B cell (primary cell): ENCODE measurements at regions not wholly inside any gene's neighbourhood (a gene's known extent, or its start where the extent isn't known, plus 50 kb on each side); places are given as distances from the start of the nearest gene placed in this dataset.

Experiments
- ATAC-seq: fragments of 200-7000 bp; cut with Tn5 transposase; one replicate; pipeline ENCODE4 v1.10.0; 2021; ENCODE audit warnings: low read depth, mild to moderate bottlenecking, moderate number of reproducible peaks, moderate library complexity
- CTCF ChIA-PET: fragments of 350-600 bp; sonication (Branson Sonifier 250); formaldehyde crosslinking; loops from one replicate; lab custom pipeline; 2021; ENCODE audit warnings: antibody characterized with exemption, inconsistent platforms; lab: Charles Lee
- POLR2A ChIA-PET: fragments of 350-600 bp; sonication (Branson Sonifier 250); formaldehyde crosslinking; loops from one replicate; lab custom pipeline; 2021; ENCODE audit warnings: antibody characterized with exemption; lab: Charles Lee
- DNase-seq: peaks from one replicate; pipeline ENCODE4 v3.0.0; 2013
- H2AFZ ChIP-seq: 2 replicates; pipeline ENCODE4 v1.6.1; 2012; ENCODE audit warnings: mild to moderate bottlenecking, low read depth, low read length; ENCODE audit not compliant: insufficient read depth, poor library complexity, severe bottlenecking
- H3K27ac ChIP-seq, 2 donors: 1 replicate in 1 of 2; 2 replicates in 1 of 2; pipeline ENCODE4 v1.5.1; 2012 to 2013; ENCODE audit warnings: low read length in 2 of 2, mild to moderate bottlenecking in 2 of 2, moderate library complexity in 1 of 2
- H3K27me3 ChIP-seq, 4 experiments: fragments of 200-600 bp in 1 of 4; sonication (generic) in 1 of 4; replicated peaks in 1 of 4; 1 replicate in 2 of 4; 2 replicates in 2 of 4; pipeline versions ENCODE4 v1.6.1 to v1.7.0; 2013 to 2016; ENCODE audit warnings: low read length in 3 of 4, mild to moderate bottlenecking in 2 of 4, mixed read lengths in 1 of 4, moderate library complexity in 1 of 4; ENCODE audit not compliant: insufficient read depth in 4 of 4, control insufficient read depth in 3 of 4; ENCODE audit errors: control extremely low read depth in 1 of 4
- H3K36me3 ChIP-seq, 2 experiments: replicated peaks in 1 of 2; 1 replicate in 1 of 2; 2 replicates in 1 of 2; pipeline versions ENCODE4 v1.6.1 to v1.7.1; 2013; ENCODE audit warnings: low read length in 1 of 2; ENCODE audit not compliant: insufficient read depth in 2 of 2, control insufficient read depth in 1 of 2; ENCODE audit errors: control extremely low read depth in 1 of 2, extremely low read depth in 1 of 2
- H3K4me1 ChIP-seq, 2 donors: fragments of 200-600 bp in 1 of 2; sonication (generic) in 1 of 2; 1 replicate in 1 of 2; 2 replicates in 1 of 2; pipeline versions ENCODE4 v1.5.1 to v1.6.1; 2013 to 2017; ENCODE audit warnings: low read length in 2 of 2; ENCODE audit not compliant: control insufficient read depth in 2 of 2, insufficient read depth in 2 of 2
- H3K4me2 ChIP-seq: replicated peaks from 2 replicates; pipeline ENCODE3; 2012; ENCODE audit warnings: mild to moderate bottlenecking, low read depth, low read length; ENCODE audit not compliant: poor library complexity, severe bottlenecking
- H3K4me3 ChIP-seq, 5 experiments: fragments of 200-600 bp in 1 of 5; sonication (generic) in 1 of 5; 1 replicate in 3 of 5; 2 replicates in 2 of 5; pipeline versions ENCODE4 v1.5.1 to v1.7.0; 2011 to 2016; ENCODE audit warnings: low read length in 4 of 5, mild to moderate bottlenecking in 4 of 5, low read depth in 2 of 5, control low read depth in 1 of 5, moderate library complexity in 1 of 5; ENCODE audit not compliant: insufficient read depth in 1 of 5; ENCODE audit errors: control extremely low read depth in 1 of 5, extremely low read depth in 1 of 5
- H3K79me2 ChIP-seq: fragments of 200-600 bp; sonication (generic); one replicate; pipeline ENCODE4 v1.6.0; 2016; ENCODE audit warnings: low read length; ENCODE audit not compliant: control insufficient read depth, insufficient read depth
- H3K9ac ChIP-seq: fragments of 200-600 bp; sonication (generic); 2 replicates; pipeline ENCODE4 v1.6.1; 2017; ENCODE audit warnings: mild to moderate bottlenecking, low read length, moderate library complexity
- H3K9me3 ChIP-seq, 3 donors: one replicate each; pipeline versions ENCODE4 v1.6.1 to v1.7.1; 2013; ENCODE audit warnings: low read length in 2 of 3; ENCODE audit not compliant: control insufficient read depth in 2 of 3, insufficient read depth in 1 of 3; ENCODE audit errors: control extremely low read depth in 1 of 3
- H4K20me1 ChIP-seq: 2 replicates; pipeline ENCODE4 v1.6.0; 2012; ENCODE audit warnings: mild to moderate bottlenecking, low read length; ENCODE audit not compliant: insufficient read depth, control insufficient read depth, poor library complexity, severe bottlenecking
- H3K27ac Mint-ChIP-seq: one replicate; pipeline ENCODE4 v1.8.0; 2021; ENCODE audit warnings: mixed read lengths
- H3K27me3 Mint-ChIP-seq: one replicate; pipeline ENCODE4 v1.8.0; 2021; ENCODE audit warnings: mixed read lengths
- H3K4me1 Mint-ChIP-seq: one replicate; pipeline ENCODE4 v1.8.0; 2021; ENCODE audit warnings: mixed read lengths
- H3K4me3 Mint-ChIP-seq: one replicate; pipeline ENCODE4 v1.8.0; 2021; ENCODE audit warnings: mixed read lengths
- H3K9me3 Mint-ChIP-seq: one replicate; pipeline ENCODE4 v1.8.0; 2022; ENCODE audit warnings: mixed read lengths; ENCODE audit not compliant: insufficient read depth
- EZH2 ChIP-seq: IDR thresholded peaks from 2 replicates; pipeline ENCODE4 v1.6.1; 2012; ENCODE audit warnings: borderline replicate concordance, low read depth, mild to moderate bottlenecking, moderate library complexity, low read length; ENCODE audit not compliant: insufficient read depth, poor library complexity, severe bottlenecking
- WGBS: methylation state at CpG from one replicate; pipeline ENCODE4 v1.1.5; 2013; ENCODE audit warnings: missing lambda C conversion rate; ENCODE audit not compliant: insufficient coverage; 5-methylcytosine and 5-hydroxymethylcytosine counted together
- intact Hi-C: fragments of 100-400 bp; cut with micrococcal nuclease; formaldehyde crosslinking; loops from one replicate; pipeline ENCODE4 v1.10.0; 2022
- TF ChIP-seq, protein P1 (sequence below): fragments of 200-600 bp; IDR thresholded peaks from one replicate; pipeline ENCODE4 v1.8.0; 2022; ENCODE audit warnings: antibody characterized with exemption, mild to moderate bottlenecking

GRCh38 chr5:147040856-147041255 lies 162.3 kb upstream of the PPP2R2B start:
- H2AFZ ChIP-seq, result no peak overlapping the region
- no peak overlapping the region for H3K4me3 ChIP-seq
- 73% methylated on average over 2 of the region's 3 CpGs for WGBS
- no peaks in the 10 kb centered on the region for H3K4me1 Mint-ChIP-seq
- no peaks in the 10 kb centered on the region for H3K4me1 ChIP-seq
- no peaks in the 10 kb centered on the region for H3K9me3 ChIP-seq
- no peaks in the 10 kb centered on the region for H4K20me1 ChIP-seq
- H3K36me3 ChIP-seq, result no peaks in the 10 kb centered on the region
- DNase-seq (no peak), ATAC-seq (no peak)
- H3K27me3 ChIP-seq, result no peaks in the 10 kb centered on the region
- intact Hi-C loops, result no loop called here
- no peak overlapping the region for H3K27ac Mint-ChIP-seq
- TF ChIP-seq EZH2, result no peak
- TF ChIP-seq, protein P1, sequence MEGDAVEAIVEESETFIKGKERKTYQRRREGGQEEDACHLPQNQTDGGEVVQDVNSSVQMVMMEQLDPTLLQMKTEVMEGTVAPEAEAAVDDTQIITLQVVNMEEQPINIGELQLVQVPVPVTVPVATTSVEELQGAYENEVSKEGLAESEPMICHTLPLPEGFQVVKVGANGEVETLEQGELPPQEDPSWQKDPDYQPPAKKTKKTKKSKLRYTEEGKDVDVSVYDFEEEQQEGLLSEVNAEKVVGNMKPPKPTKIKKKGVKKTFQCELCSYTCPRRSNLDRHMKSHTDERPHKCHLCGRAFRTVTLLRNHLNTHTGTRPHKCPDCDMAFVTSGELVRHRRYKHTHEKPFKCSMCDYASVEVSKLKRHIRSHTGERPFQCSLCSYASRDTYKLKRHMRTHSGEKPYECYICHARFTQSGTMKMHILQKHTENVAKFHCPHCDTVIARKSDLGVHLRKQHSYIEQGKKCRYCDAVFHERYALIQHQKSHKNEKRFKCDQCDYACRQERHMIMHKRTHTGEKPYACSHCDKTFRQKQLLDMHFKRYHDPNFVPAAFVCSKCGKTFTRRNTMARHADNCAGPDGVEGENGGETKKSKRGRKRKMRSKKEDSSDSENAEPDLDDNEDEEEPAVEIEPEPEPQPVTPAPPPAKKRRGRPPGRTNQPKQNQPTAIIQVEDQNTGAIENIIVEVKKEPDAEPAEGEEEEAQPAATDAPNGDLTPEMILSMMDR, result no peak
- H3K9me3 Mint-ChIP-seq, result peaks cover 2% of the 10 kb centered on the region
- no peaks in the 10 kb centered on the region for H3K79me2 ChIP-seq
- POLR2A ChIA-PET, result no interaction called here
- no peak overlapping the region for H3K4me2 ChIP-seq
- no peak overlapping the region for H3K27ac ChIP-seq
- CTCF ChIA-PET, result no interaction called here
- no peak overlapping the region for H3K9ac ChIP-seq
- no peaks in the 10 kb centered on the region for H3K27me3 Mint-ChIP-seq
- no peak overlapping the region for H3K4me3 Mint-ChIP-seq

GRCh38 chr5:147044572-147045273 lies 166.2 kb upstream of the PPP2R2B start:
- no peaks in the 10 kb centered on the region for H3K36me3 ChIP-seq
- H3K79me2 ChIP-seq, result no peaks in the 10 kb centered on the region
- DNase-seq (no peak), ATAC-seq (no peak)
- no peak overlapping the region for H2AFZ ChIP-seq
- no peaks in the 10 kb centered on the region for H4K20me1 ChIP-seq
- CTCF ChIA-PET, result no interaction called here
- no peak overlapping the region for H3K9ac ChIP-seq
- no peaks in the 10 kb centered on the region for H3K9me3 ChIP-seq
- H3K27me3 Mint-ChIP-seq, result no peaks in the 10 kb centered on the region
- POLR2A ChIA-PET, result no interaction called here
- no peak overlapping the region for H3K4me3 ChIP-seq
- TF ChIP-seq, protein P1, result no peak
- TF ChIP-seq EZH2, result no peak
- 88% methylated on average over 1 of the region's 2 CpGs for WGBS
- no peak overlapping the region for H3K4me3 Mint-ChIP-seq
- no peaks in the 10 kb centered on the region for H3K4me1 Mint-ChIP-seq
- H3K27me3 ChIP-seq, result no peaks in the 10 kb centered on the region
- H3K4me1 ChIP-seq, result no peaks in the 10 kb centered on the region
- intact Hi-C loops, result no loop called here
- no peak overlapping the region for H3K27ac ChIP-seq
- H3K9me3 Mint-ChIP-seq, result no peaks in the 10 kb centered on the region
- H3K27ac Mint-ChIP-seq, result no peak overlapping the region
- H3K4me2 ChIP-seq, result no peak overlapping the region
